ENCODE measurements at regions not wholly inside any gene's neighbourhood (a gene's known extent, or its start where the extent isn't known, plus 50 kb on each side); places are given as distances from the start of the nearest gene placed in this dataset.

DNA sequence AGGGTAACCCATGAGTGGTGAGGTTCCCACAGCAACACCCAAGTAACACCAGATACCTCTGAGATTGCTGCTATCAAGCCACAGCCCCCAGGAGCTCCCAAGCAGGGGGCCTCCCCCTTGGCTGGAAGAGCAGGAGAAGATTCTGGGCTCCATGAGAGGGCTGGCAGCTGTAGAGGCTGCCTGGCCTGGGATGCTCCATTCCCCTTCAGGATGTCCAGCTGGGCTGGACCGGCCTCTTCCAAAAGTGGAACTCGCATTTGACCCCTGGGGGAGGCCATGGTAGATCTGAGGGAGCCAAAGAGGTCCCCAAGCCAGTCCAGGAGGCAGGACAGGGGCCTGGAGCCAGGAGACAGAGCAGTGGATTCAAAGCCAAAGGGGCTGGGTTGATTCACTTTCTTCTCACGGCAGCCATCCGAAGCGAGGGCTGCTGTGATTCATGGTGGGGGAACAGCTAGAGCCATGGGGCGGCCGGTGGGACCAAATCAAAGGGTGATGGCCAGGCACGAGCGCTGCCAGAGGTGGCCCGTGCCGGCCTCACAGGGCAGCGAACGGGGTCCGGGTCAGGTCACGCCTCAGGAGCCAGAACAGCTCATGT lies 95.3 kb upstream of the ID2 start:
- TF ChIP-seq, protein P1, sequence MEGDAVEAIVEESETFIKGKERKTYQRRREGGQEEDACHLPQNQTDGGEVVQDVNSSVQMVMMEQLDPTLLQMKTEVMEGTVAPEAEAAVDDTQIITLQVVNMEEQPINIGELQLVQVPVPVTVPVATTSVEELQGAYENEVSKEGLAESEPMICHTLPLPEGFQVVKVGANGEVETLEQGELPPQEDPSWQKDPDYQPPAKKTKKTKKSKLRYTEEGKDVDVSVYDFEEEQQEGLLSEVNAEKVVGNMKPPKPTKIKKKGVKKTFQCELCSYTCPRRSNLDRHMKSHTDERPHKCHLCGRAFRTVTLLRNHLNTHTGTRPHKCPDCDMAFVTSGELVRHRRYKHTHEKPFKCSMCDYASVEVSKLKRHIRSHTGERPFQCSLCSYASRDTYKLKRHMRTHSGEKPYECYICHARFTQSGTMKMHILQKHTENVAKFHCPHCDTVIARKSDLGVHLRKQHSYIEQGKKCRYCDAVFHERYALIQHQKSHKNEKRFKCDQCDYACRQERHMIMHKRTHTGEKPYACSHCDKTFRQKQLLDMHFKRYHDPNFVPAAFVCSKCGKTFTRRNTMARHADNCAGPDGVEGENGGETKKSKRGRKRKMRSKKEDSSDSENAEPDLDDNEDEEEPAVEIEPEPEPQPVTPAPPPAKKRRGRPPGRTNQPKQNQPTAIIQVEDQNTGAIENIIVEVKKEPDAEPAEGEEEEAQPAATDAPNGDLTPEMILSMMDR (IDR thresholded peaks at IDR 0.05) = no peak
- TF ChIP-seq RAD21 (conservative IDR thresholded peaks at IDR 0.05 in 1 of 2, IDR thresholded peaks at IDR 0.05 in 1 of 2) (no peak), CHD4 (IDR thresholded peaks at IDR 0.05; ENCODE audit: borderline replicate concordance) (no peak)
